Inflammatory macrophage treated with lipopolysaccharide for 1 hour (primary cell): ENCODE measurements at regions not wholly inside any gene's neighbourhood (a gene's known extent, or its start where the extent isn't known, plus 50 kb on each side); places are given as distances from the start of the nearest gene placed in this dataset.

Experiments used
- DNase-seq, 2 donors: peaks; one replicate each; pipeline ENCODE4 v3.0.0-alpha.2; 2020 to 2022

GRCh38 chr17:70820276-70820675 is 650.9 kb downstream of the KCNJ2 start:
- DNase-seq, result no peak

GRCh38 chr17:70825321-70826125 is 656.2 kb downstream of the KCNJ2 start:
- DNase-seq, result no peak

- DNase-seq, result no peak
Measured at GRCh38 chr17:70829876-70830275, 660.5 kb downstream of the KCNJ2 start.

DNA sequence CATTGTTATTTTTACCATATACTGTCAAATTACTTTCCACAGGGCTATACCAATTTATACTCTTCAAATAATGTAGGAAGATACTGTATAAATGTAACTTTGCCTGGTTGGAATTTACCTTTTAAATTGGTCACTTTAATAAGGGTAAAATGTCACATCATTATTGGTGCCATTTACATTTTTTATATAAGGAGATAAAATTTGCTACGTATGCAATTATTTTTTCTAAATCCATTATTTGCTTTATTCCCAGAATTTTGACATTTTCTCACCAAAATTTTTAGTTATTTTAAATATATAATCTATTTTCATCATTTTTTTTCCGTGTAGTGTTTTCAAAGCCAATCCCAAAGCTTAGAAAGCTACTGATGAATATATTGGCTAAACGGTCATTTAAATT is 664.7 kb downstream of the KCNJ2 start:
- no peak for DNase-seq

DNA sequence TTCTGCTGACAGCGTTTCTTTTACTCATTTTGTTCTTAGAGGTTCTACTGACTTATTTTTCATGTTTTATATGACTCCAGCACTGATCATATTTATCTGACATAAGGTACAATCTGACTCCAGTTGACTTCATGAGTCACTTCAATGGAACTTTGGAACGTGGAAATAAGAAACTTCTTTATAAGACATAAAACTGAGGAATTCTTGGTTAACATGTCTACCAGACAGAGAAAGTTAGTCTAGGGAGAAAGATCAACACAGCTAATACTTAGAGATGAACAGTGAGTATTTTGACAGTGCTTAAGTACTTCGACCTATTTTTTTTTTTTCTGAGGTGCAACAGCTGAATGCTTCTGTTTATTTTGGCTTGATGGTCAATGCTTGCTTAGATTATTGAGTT is 679.5 kb downstream of the KCNJ2 start:
- DNase-seq, result no peak

GRCh38 chr17:70855401-70856054 is 686.2 kb downstream of the KCNJ2 start:
- DNase-seq, result no peak

DNA sequence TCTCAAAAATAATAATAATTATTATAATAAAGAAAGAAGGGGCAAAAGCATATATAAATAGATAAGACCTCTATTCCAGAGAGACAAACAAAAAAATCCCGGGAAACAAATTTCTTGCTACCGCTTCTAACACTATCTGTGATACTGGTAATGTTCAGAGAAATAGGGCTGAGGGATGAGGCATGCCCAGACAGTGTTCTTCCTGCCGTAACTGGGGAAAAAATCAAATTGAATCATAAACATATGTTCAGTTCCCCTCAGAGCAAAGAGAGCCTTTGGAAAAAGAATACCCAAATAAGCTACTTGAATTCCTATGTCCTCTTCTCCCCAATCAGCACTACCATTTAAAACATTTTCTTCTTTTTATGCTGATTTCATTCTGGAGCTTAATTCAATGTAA is 688.0 kb downstream of the KCNJ2 start:
- no peak for DNase-seq

- DNase-seq, result no peak
Measured at GRCh38 chr17:70859829-70860228, 690.5 kb downstream of the KCNJ2 start.

GRCh38 chr17:70862295-70862694 is 693.0 kb downstream of the KCNJ2 start:
- no peak for DNase-seq

DNA sequence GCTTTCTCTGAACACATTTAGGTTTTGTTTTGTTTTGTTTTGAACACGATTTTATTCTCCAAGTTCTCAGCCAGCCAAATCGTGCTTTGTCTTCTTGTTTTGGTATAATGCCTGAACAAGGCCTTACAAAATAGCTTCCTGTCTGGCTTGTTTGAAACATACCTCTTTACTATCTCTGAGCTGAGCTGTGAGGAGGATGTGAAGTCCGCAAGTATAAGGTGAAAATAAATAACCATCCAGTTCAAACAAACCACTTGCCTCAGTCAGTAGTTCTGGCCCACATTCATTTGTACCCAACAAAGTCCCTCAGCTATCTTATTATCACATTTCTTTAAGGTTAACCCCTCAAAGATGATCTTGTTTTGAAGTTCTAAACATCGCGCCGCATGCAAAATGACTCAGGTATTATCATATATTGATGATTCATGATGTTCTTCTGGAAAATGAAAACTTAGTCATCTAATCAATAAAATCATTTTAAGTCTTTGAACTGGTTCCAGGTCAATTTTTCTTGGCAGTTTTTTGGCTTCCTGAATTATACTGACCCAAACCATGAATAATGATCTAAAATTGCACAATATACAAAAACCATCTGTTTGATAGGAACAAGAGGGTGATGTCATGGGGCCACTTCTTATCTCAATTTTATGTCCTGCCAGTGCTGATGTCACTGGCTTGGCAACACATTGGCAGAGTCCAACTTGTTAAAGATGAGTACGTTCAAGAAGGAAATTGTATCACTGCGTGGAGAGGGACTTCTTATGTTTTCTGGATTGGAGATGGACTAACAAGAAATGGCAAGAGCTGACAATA is 694.3 kb downstream of the KCNJ2 start:
- no peak for DNase-seq

- DNase-seq, result no peak
Measured at GRCh38 chr17:70865993-70866804, 696.9 kb downstream of the KCNJ2 start.

GRCh38 chr17:70868149-70868548 is 698.8 kb downstream of the KCNJ2 start:
- no peak for DNase-seq

DNA sequence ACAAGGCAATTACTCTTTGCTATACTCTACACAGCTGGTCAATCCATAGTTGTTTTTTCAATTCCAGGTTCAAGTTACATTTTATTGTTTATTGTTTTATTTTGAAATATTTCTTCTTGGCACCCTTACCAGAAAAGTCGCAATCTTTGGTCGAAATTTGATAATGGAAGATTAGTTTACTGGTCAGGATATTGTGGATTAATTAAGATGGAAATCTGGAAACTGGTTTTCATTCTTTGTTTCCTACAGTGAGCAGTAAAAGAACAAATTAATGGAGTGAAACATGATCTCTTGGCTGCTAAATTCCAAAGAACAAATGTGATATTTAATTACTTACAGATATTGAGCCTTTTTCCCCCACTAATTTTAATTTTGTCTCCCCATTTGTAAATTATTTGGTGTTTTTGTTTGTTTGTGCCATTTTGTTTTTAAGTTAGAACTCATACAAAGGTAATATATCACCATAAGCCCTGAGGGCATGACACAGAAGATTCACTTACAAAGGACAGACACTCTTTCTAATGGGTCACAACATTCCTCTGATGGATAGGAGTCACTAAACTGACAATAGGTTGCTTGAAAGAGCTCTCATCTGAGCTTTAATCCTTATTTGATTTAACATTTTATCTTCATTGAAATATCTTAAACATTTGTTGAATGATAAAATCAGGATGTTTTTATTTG is 700.2 kb downstream of the KCNJ2 start:
- no peak for DNase-seq

GRCh38 chr17:70871180-70871818 is 702.0 kb downstream of the KCNJ2 start:
- DNase-seq, result no peak

DNA sequence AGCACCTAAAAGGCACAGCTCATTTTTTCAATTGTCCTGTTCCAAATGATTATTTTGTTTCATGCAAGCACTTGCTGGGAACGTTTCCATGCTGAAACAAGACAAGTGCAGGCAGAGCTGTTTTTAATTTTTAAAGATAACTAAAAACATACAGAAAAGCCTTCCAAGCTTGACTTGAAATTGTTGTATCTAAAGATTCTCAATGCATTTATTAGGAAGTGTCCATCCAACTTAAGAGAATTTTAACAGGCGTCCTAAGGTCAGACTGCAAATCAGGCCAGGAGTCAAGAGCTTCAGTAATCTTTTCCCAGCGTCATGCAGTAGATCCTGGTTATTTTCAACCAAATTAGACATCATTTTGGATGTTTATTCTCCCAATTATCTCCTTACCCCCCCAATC is 702.8 kb downstream of the KCNJ2 start:
- no peak for DNase-seq

- DNase-seq, result no peak
Measured at GRCh38 chr17:70875729-70876310, 706.5 kb downstream of the KCNJ2 start.

DNA sequence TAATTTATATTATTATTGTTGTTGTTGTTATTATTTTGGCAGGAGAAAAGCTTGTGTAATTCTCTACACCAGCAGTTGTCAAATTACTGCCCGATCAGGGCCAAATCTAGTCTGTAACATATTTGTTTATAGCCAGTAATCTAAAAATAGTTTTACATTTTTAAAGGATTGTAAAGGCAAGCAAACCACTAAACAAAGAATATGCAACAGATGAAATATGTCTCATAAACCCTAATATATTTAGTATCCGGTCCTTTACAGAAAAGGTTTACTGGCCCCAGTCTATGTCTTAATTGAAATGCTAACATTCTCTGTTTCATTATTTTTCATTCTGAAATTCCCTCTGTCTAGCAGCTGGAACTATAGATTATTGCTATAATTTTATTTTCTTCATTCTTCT is 709.5 kb downstream of the KCNJ2 start:
- DNase-seq, result no peak

DNA sequence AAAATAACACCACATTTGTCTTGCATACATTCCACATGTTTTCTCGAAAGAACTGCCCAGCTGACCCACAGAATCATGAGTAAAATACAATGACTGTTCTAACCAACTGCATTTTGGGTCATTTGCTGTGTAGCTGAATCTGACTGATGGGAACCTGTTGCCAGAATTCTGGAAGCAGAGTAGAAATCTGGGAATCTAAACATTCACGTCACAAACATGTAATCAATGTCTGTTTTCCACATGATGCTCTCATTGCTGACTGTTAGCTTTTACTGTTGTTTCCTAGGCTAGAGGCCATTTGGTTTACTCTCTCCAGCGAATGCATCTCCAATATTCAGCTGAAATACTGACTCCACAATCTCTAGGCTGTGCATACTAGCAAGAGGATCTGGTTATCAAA is 710.1 kb downstream of the KCNJ2 start:
- no peak for DNase-seq

DNA sequence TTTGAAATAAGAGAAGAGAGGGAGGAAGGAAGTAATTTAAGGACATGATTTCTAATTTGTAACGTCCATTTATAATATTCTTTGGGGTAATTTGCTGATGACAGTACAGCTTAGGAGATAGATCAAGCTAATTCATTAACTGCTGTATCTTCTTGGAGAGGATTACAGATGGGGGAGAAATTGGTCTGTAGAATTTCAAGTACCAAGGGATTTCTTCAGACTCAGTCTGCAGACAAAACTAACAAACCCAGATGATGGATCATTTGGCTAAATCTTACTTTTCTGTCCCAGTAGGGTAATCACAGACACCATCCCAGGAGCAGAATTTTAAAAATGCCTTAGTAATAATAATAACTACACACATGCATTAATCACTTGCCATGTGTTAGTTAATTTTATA is 711.8 kb downstream of the KCNJ2 start:
- no peak for DNase-seq

GRCh38 chr17:70882504-70882903 is 713.2 kb downstream of the KCNJ2 start:
- no peak for DNase-seq

DNA sequence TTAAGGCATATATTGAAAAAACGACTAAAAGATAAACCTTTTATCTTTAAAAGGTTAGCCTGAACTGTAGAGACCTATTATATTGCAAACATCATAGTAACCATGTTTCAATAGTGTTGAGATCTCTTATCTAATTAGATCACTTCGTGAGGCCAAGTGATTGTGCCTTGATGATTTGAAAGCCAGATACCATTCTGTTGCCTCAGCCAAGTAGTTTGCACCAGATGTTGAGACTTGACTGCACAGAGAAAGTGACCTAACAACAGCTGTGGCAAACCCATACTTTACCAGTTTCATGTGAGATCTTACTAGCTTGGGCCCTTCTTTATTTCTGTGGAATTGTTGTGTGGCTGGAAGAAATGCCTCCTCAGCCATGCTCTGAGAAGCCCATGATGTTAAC is 717.3 kb downstream of the KCNJ2 start:
- no peak for DNase-seq
